Activated naive CD4-positive, alpha-beta T cell treated with anti-CD3 and anti-CD28 coated beads for 36 hours (primary cell): ENCODE measurements at regions not wholly inside any gene's neighbourhood (a gene's known extent, or its start where the extent isn't known, plus 50 kb on each side); places are given as distances from the start of the nearest gene placed in this dataset.
"Not testable (repeated sequence)": the region's sequence is repeated elsewhere in the genome, so short reads cannot be mapped to it uniquely, and the experiment has no call there.

ENCODE experiments used
- CTCF ChIA-PET: fragments of 350-600 bp; sonication (Branson Sonifier 250); formaldehyde crosslinking; loops from one replicate; lab custom pipeline; 2021; ENCODE audit warnings: antibody characterized with exemption; lab: Charles Lee
- DNase-seq: peaks from one replicate; pipeline ENCODE4 v3.0.0-alpha.2; 2020
- H3K27ac Mint-ChIP-seq: one replicate; pipeline ENCODE4 v1.8.0; 2021; ENCODE audit warnings: mild to moderate bottlenecking, mixed read lengths
- H3K27me3 Mint-ChIP-seq: one replicate; pipeline ENCODE4 v1.8.0; 2021; ENCODE audit warnings: low read depth, mixed read lengths
- H3K36me3 Mint-ChIP-seq: one replicate; pipeline ENCODE4 v1.8.0; 2021; ENCODE audit warnings: low read depth, mixed read lengths
- H3K4me1 Mint-ChIP-seq: one replicate; pipeline ENCODE4 v1.8.0; 2021; ENCODE audit warnings: low read depth, mixed read lengths
- H3K4me3 Mint-ChIP-seq: one replicate; pipeline ENCODE4 v1.8.0; 2021; ENCODE audit warnings: mild to moderate bottlenecking, moderate library complexity, mixed read lengths
- H3K9me3 Mint-ChIP-seq: one replicate; pipeline ENCODE4 v1.8.0; 2021; ENCODE audit warnings: mixed read lengths
- intact Hi-C: fragments of 100-400 bp; cut with micrococcal nuclease; formaldehyde crosslinking; loops from one replicate; pipeline ENCODE4 v1.15.1; 2023

- Mint-ChIP-seq H3K36me3 (no peaks in the 10 kb centered on the region), H3K4me1 (peaks cover 9% of the 10 kb centered on the region), H3K9me3 (no peaks in the 10 kb centered on the region), H3K4me3 (no peak overlapping the region), H3K27me3 (no peaks in the 10 kb centered on the region), H3K27ac (no peak overlapping the region)
- no peak for DNase-seq
- intact Hi-C loops, result loop anchor here (10.0 kb wide), 1 partner anchor 506 kb away; no protein-coding TSS in a partner anchor
- CTCF ChIA-PET, result interaction anchor here (7.9 kb wide), 1 partner anchor 249 kb away, joined by 73 read pairs; the partner anchor contains the start of gene ZFP36L2
Measured at GRCh38 chr2:42978175-42978886, 185.9 kb upstream of the HAAO start.

- CTCF ChIA-PET, result interaction anchor here (4.8 to 7.9 kb wide), 2 partner anchors 250 to 507 kb away, joined by 22 to 73 read pairs; partner anchors contain the start of gene ZFP36L2
- Mint-ChIP-seq H3K9me3 (no peaks in the 10 kb centered on the region), H3K27ac (no peak overlapping the region), H3K36me3 (no peaks in the 10 kb centered on the region), H3K4me1 (peaks cover 11% of the 10 kb centered on the region), H3K4me3 (no peak overlapping the region), H3K27me3 (no peaks in the 10 kb centered on the region)
- DNase-seq, result no peak
- intact Hi-C loops, result loop anchor here (10.0 kb wide), 1 partner anchor 507 kb away; no protein-coding TSS in a partner anchor
Measured at GRCh38 chr2:42977270-42978174, 185.1 kb upstream of the HAAO start.

- H3K27ac Mint-ChIP-seq, result no peak overlapping the region
- intact Hi-C loops, result loop anchor here (10.0 kb wide), 1 partner anchor 508 kb away; no protein-coding TSS in a partner anchor
- DNase-seq, result no peak
Measured at GRCh38 chr2:42976351-42976750, 184.0 kb upstream of the HAAO start.

GRCh38 chr2:42974721-42975717 lies 182.6 kb upstream of the HAAO start:
- H3K9me3 Mint-ChIP-seq, result no peaks in the 10 kb centered on the region
- CTCF ChIA-PET, result interaction anchor here (0.6 to 7.9 kb wide), 18 partner anchors 12 to 634 kb away, joined by 3 to 73 read pairs (median 3); partner anchors contain the start of gene ZFP36L2
- DNase-seq, result peak; percentile 69
- no peaks in the 10 kb centered on the region for H3K27me3 Mint-ChIP-seq
- no peak overlapping the region for H3K27ac Mint-ChIP-seq
- H3K4me1 Mint-ChIP-seq, result peaks cover 13% of the 10 kb centered on the region
- intact Hi-C loops, result loop anchor here (1.0 to 10.0 kb wide), 4 partner anchors 156 to 567 kb away; no protein-coding TSS in a partner anchor
- no peak overlapping the region for H3K4me3 Mint-ChIP-seq
- no peaks in the 10 kb centered on the region for H3K36me3 Mint-ChIP-seq

More at GRCh38 chr2:42976351-42976750, 184.0 kb upstream of the HAAO start:
- Mint-ChIP-seq H3K9me3 (no peaks in the 10 kb centered on the region), H3K27me3 (no peaks in the 10 kb centered on the region), H3K4me3 (no peak overlapping the region), H3K36me3 (no peaks in the 10 kb centered on the region), H3K4me1 (peaks cover 13% of the 10 kb centered on the region)
- CTCF ChIA-PET, result interaction anchor here (0.7 to 7.9 kb wide), 7 partner anchors 11 to 508 kb away, joined by 3 to 73 read pairs (median 8); partner anchors contain the start of gene ZFP36L2

- Mint-ChIP-seq H3K4me1 (peaks cover 13% of the 10 kb centered on the region), H3K27me3 (no peaks in the 10 kb centered on the region), H3K27ac (no peak overlapping the region), H3K4me3 (no peak overlapping the region), H3K9me3 (no peaks in the 10 kb centered on the region), H3K36me3 (no peaks in the 10 kb centered on the region)
- DNase-seq, result no peak
- intact Hi-C loops, result loop anchor here (2.0 to 10.0 kb wide), 2 partner anchors 157 to 511 kb away; no protein-coding TSS in a partner anchor
- CTCF ChIA-PET, result interaction anchor here (0.8 to 7.9 kb wide), 13 partner anchors 8 to 634 kb away, joined by 3 to 73 read pairs (median 4); partner anchors contain the start of gene ZFP36L2
Measured at GRCh38 chr2:42974169-42974720, 181.9 kb upstream of the HAAO start.

- Mint-ChIP-seq H3K4me1 (peaks cover 13% of the 10 kb centered on the region), H3K36me3 (no peaks in the 10 kb centered on the region), H3K27me3 (no peaks in the 10 kb centered on the region), H3K9me3 (no peaks in the 10 kb centered on the region), H3K27ac (no peak overlapping the region), H3K4me3 (no peak overlapping the region)
- DNase-seq, result no peak
- intact Hi-C loops, result loop anchor here (2.0 to 10.0 kb wide), 2 partner anchors 157 to 511 kb away; no protein-coding TSS in a partner anchor
- CTCF ChIA-PET, result interaction anchor here (0.5 to 7.9 kb wide), 10 partner anchors 9 to 635 kb away, joined by 3 to 73 read pairs (median 4); partner anchors contain the start of gene ZFP36L2
Measured at GRCh38 chr2:42973726-42974125, 181.3 kb upstream of the HAAO start.

GRCh38 chr2:42972933-42973516 lies 180.6 kb upstream of the HAAO start:
- not testable (repeated sequence) for H3K27ac Mint-ChIP-seq, H3K4me3 Mint-ChIP-seq, H3K36me3 Mint-ChIP-seq, H3K9me3 Mint-ChIP-seq, DNase-seq, H3K27me3 Mint-ChIP-seq
- intact Hi-C loops, result loop anchor here (10.0 kb wide), 1 partner anchor 512 kb away; no protein-coding TSS in a partner anchor
- CTCF ChIA-PET, result interaction anchor here (0.5 to 7.9 kb wide), 8 partner anchors 8 to 511 kb away, joined by 3 to 73 read pairs (median 6); partner anchors contain the start of gene ZFP36L2
- H3K4me1 Mint-ChIP-seq, result peaks cover 13% of the 10 kb centered on the region

- intact Hi-C loops, result loop anchor here (10.0 kb wide), 1 partner anchor 513 kb away; no protein-coding TSS in a partner anchor
- H3K27ac Mint-ChIP-seq, result peak overlapping the region; percentile 19
- no peak overlapping the region for H3K4me3 Mint-ChIP-seq
- no peaks in the 10 kb centered on the region for H3K9me3 Mint-ChIP-seq
- no peaks in the 10 kb centered on the region for H3K27me3 Mint-ChIP-seq
- no peaks in the 10 kb centered on the region for H3K36me3 Mint-ChIP-seq
- CTCF ChIA-PET, result interaction anchor here (0.7 to 7.9 kb wide), 4 partner anchors 17 to 470 kb away, joined by 3 to 73 read pairs (median 6); partner anchors contain the start of gene ZFP36L2
- DNase-seq, result no peak
- peaks cover 9% of the 10 kb centered on the region for H3K4me1 Mint-ChIP-seq
Measured at GRCh38 chr2:42971947-42972736, 179.8 kb upstream of the HAAO start.

- CTCF ChIA-PET, result interaction anchor here (0.7 to 1.0 kb wide), 2 partner anchors 9 to 79 kb away, joined by 4 read pairs; no protein-coding TSS in a partner anchor
- Mint-ChIP-seq H3K36me3 (no peaks in the 10 kb centered on the region), H3K27ac (no peak overlapping the region), H3K4me3 (no peak overlapping the region), H3K27me3 (no peaks in the 10 kb centered on the region), H3K4me1 (peaks cover 4% of the 10 kb centered on the region), H3K9me3 (no peaks in the 10 kb centered on the region)
- no peak for DNase-seq
- intact Hi-C loops, result loop anchor here (10.0 kb wide), 1 partner anchor 513 kb away; no protein-coding TSS in a partner anchor
Measured at GRCh38 chr2:42971381-42971780, 179.0 kb upstream of the HAAO start.
